ENCODE measurements at regions not wholly inside any gene's neighbourhood (a gene's known extent, or its start where the extent isn't known, plus 50 kb on each side); places are given as distances from the start of the nearest gene placed in this dataset.

DNA sequence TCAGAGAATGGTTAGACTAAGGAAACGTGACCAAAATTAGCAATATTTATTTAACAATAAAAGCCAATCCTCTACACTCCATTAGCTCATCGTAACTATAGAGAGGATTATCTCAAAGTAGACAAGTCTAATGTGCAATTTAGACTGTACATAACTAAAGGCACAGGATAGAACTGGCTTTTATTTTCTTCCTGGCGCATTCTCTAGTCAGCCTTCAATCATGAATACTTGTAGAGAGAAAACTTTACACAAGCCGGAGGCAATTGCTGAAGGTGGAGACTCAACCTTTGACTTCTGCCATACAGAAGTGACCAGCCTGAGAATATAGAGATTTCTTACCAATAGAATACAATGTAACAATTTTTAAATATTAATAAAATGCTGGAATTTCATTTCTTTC, 777.9 kb downstream of the LTN1 start:
- no peak for TF ChIP-seq POLR2A (IDR thresholded peaks at IDR 0.05)
- TF ChIP-seq, protein P1, sequence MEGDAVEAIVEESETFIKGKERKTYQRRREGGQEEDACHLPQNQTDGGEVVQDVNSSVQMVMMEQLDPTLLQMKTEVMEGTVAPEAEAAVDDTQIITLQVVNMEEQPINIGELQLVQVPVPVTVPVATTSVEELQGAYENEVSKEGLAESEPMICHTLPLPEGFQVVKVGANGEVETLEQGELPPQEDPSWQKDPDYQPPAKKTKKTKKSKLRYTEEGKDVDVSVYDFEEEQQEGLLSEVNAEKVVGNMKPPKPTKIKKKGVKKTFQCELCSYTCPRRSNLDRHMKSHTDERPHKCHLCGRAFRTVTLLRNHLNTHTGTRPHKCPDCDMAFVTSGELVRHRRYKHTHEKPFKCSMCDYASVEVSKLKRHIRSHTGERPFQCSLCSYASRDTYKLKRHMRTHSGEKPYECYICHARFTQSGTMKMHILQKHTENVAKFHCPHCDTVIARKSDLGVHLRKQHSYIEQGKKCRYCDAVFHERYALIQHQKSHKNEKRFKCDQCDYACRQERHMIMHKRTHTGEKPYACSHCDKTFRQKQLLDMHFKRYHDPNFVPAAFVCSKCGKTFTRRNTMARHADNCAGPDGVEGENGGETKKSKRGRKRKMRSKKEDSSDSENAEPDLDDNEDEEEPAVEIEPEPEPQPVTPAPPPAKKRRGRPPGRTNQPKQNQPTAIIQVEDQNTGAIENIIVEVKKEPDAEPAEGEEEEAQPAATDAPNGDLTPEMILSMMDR (IDR thresholded peaks at IDR 0.05), result no peak
- TF ChIP-seq EP300 (IDR thresholded peaks at IDR 0.05; ENCODE audit: low read depth), result no peak
- no peak for TF ChIP-seq POLR2AphosphoS5 (IDR thresholded peaks at IDR 0.05)

All from transverse colon (tissue), 4 donors.